ENCODE measurements at regions not wholly inside any gene's neighbourhood (a gene's known extent, or its start where the extent isn't known, plus 50 kb on each side); places are given as distances from the start of the nearest gene placed in this dataset.
"Not testable (repeated sequence)": the region's sequence is repeated elsewhere in the genome, so short reads cannot be mapped to it uniquely, and the experiment has no call there.

DNA sequence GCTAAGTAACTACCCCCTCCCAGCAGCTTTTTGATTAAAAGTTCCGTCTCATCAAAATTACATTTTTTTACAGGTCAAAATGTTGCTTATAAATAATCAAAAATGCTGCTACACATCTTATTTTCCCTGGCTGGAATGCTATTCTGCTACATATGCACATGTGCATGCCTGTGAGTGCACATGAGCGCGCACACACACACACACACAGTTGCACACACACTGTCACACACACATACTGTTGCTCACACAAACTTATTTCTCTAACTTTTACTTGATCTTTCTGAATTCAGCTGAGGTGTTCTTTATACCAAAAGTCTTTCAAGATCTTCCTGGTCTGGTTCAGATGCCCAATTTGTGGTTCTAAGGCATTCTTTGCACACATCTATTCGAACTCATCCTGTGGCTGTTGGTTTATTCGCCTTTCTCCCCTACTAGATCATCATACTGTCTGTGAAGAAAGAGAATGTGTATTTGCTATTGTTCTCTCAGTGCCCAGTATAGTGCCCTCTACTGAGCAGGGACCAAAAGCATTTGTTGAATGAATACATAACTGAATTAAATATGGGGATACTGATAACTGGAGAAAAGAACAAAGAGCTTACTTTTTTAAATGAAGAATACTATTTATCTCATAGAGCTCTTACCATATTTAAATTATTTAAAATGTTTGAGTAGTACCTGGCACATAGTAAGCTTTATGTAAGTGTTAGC is 68.1 kb upstream of the CCDC179 start:
- no peaks in the 10 kb centered on the region for H3K36me3 ChIP-seq (ENCODE audit: control insufficient read depth, insufficient read depth, low read length)
- no peaks in the 10 kb centered on the region for H3K27me3 ChIP-seq (replicated peaks; ENCODE audit: control insufficient read depth, insufficient read depth, low read length)
- DNase-seq (ENCODE audit: extremely low read depth, insufficient read length), result no peak
- TF ChIP-seq CTCF (IDR thresholded peaks at IDR 0.05; ENCODE audit: insufficient read depth, low read length, poor library complexity, severe bottlenecking), result peak; percentile 37
- H3K4me3 ChIP-seq (replicated peaks; ENCODE audit: low read depth, low read length), result no peak overlapping the region

DNA sequence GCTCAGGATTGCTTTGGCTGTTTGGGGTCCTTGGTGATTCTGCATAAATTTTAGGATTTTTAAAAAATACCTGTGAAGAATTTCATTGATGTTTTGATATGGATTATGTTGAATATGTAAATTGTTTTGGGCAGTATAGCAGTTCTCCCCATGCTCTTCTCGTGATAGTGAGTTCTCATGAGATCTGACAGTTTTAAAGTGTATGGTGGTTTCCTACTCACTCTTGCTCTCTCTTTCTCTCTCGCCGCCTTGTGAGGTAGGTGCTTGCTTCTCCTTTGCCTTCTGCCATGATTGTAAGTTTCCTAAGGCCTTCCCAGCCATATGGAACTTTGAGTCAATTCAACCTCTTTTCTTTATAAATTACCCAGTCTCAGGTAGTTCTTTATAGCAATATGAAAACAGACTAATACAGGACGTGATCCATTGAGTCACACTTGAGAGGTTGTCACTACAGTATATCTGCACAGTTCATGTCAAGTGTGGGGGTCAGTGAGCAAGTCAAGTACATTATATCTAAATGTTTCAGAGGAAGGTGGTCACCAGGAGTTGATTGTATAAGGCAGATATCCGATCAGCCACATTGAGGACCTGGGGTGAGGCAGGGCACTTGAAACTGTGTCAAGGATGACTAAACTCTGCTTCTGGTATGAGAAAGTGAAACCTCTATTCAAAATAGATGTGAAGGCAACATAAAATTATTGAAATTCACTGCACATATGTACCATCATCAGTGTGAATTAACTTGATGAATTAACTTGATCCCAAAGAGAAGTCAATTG is 70.7 kb upstream of the CCDC179 start:
- no peaks in the 10 kb centered on the region for H3K27me3 ChIP-seq (replicated peaks; ENCODE audit: control insufficient read depth, insufficient read depth, low read length)
- H3K36me3 ChIP-seq (ENCODE audit: control insufficient read depth, insufficient read depth, low read length), result no peaks in the 10 kb centered on the region
- H3K4me3 ChIP-seq (replicated peaks; ENCODE audit: low read depth, low read length), result no peak overlapping the region
- TF ChIP-seq CTCF (IDR thresholded peaks at IDR 0.05; ENCODE audit: insufficient read depth, low read length, poor library complexity, severe bottlenecking), result no peak
- DNase-seq (ENCODE audit: extremely low read depth, insufficient read length), result no peak

DNA sequence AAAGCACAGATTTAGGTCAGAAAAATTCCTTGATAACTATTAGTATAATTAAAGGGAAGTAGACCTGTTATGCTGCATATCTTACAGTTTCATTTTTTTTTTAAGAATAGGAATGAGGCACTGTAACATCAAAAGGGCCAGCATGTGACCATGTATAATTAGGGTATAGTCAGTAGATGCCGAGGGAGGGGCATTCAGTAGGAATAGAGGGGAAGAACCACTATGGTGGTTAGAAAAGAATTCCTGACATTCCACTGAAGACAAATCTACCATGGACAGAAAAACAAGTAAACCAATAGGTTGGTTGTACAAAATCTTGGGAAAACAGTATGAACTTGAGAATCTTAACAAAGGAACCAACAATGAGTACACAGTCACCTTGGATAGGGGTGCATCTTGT is 78.4 kb upstream of the CCDC179 start:
- Histone ChIP-seq H3K4me3 (replicated peaks; ENCODE audit: low read depth, low read length) (no peak overlapping the region), H3K27me3 (replicated peaks; ENCODE audit: control insufficient read depth, insufficient read depth, low read length) (no peaks in the 10 kb centered on the region), H3K36me3 (ENCODE audit: control insufficient read depth, insufficient read depth, low read length) (no peaks in the 10 kb centered on the region)
- DNase-seq (ENCODE audit: extremely low read depth, insufficient read length), result no peak
- TF ChIP-seq CTCF (IDR thresholded peaks at IDR 0.05; ENCODE audit: insufficient read depth, low read length, poor library complexity, severe bottlenecking), result no peak

DNA sequence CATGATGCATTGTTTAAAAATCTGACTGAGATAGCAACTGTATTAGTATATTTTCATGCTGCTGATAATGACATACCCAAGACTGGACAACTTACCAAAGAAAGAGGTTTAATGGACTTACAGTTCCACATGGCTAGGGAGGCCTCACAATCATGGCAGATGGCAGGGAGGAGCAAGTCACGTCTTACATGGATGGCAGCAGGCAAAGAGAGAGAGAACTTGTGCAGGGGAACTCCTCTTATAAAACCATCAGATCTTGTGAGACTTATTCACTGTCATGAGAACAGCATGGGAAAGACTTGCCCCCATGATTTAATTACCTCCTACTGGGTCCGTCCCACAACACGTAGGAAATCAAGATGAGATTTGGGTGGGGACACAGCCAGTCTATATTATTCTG is 81.3 kb upstream of the CCDC179 start:
- not testable (repeated sequence) for DNase-seq (ENCODE audit: extremely low read depth, insufficient read length); H3K4me3 ChIP-seq (replicated peaks; ENCODE audit: low read depth, low read length); H3K27me3 ChIP-seq (replicated peaks; ENCODE audit: control insufficient read depth, insufficient read depth, low read length); H3K36me3 ChIP-seq (ENCODE audit: control insufficient read depth, insufficient read depth, low read length)

DNA sequence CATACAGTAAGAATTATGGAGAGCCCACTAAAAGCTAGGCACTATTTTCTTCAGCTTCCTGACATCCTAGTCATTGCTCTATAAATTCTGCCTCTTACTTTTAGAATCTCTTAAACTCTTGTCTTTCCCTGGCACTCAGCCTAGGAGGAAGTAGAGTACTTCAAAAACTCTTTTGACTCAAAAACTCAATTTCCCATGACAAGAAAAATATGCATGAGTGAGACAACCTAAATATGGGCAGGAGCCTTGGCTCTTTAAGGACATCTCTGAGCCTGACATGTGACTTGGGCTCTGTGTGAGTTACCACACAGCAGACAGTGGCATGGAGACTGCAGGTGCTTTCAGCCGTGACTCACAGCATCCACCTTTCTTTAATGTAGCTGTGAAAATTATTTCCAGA is 97.5 kb upstream of the CCDC179 start:
- H3K4me3 ChIP-seq (replicated peaks; ENCODE audit: low read depth, low read length), result no peak overlapping the region
- DNase-seq (ENCODE audit: extremely low read depth, insufficient read length), result no peak
- no peaks in the 10 kb centered on the region for H3K36me3 ChIP-seq (ENCODE audit: control insufficient read depth, insufficient read depth, low read length)
- no peaks in the 10 kb centered on the region for H3K27me3 ChIP-seq (replicated peaks; ENCODE audit: control insufficient read depth, insufficient read depth, low read length)
- TF ChIP-seq CTCF (IDR thresholded peaks at IDR 0.05; ENCODE audit: insufficient read depth, low read length, poor library complexity, severe bottlenecking), result no peak

GRCh38 chr11:22974251-22974650 is 114.0 kb upstream of the CCDC179 start:
- Histone ChIP-seq H3K36me3 (ENCODE audit: control insufficient read depth, insufficient read depth, low read length) (no peaks in the 10 kb centered on the region), H3K27me3 (replicated peaks; ENCODE audit: control insufficient read depth, insufficient read depth, low read length) (no peaks in the 10 kb centered on the region), H3K4me3 (replicated peaks; ENCODE audit: low read depth, low read length) (no peak overlapping the region)
- no peak for DNase-seq (ENCODE audit: extremely low read depth, insufficient read length)
- TF ChIP-seq CTCF (IDR thresholded peaks at IDR 0.05; ENCODE audit: insufficient read depth, low read length, poor library complexity, severe bottlenecking), result no peak

Measured in GM06990 (cell line).